SK-N-SH treated with all-trans-retinoic acid at 6 μM for 48 hours (cell line): ENCODE measurements at regions not wholly inside any gene's neighbourhood (a gene's known extent, or its start where the extent isn't known, plus 50 kb on each side); places are given as distances from the start of the nearest gene placed in this dataset.

ENCODE experiments used
- ATAC-seq: fragments of 200-7000 bp; cut with Tn5 transposase; 3 replicates; pipeline ENCODE4 v1.9.1; 2020; ENCODE audit warnings: mild to moderate bottlenecking, moderate library complexity
- CREB5 ChIP-seq: fragments of 250-450 bp; sonication (Bioruptor Pico); IDR thresholded peaks from 2 replicates; pipeline ENCODE4 v1.5.1; 2020; ENCODE audit warnings: low read depth, mild to moderate bottlenecking, moderate library complexity
- CSDC2 ChIP-seq: fragments of 250-450 bp; sonication (Bioruptor Pico); IDR thresholded peaks from 2 replicates; pipeline ENCODE4 v1.5.0; 2020; ENCODE audit warnings: mild to moderate bottlenecking, moderate library complexity
- CSRNP3 ChIP-seq: fragments of 250-450 bp; sonication (Bioruptor Pico); IDR thresholded peaks from 2 replicates; pipeline ENCODE4 v1.5.1; 2021; ENCODE audit warnings: mild to moderate bottlenecking, moderate library complexity
- ESRRG ChIP-seq: fragments of 250-450 bp; sonication (Bioruptor Pico); IDR thresholded peaks from 2 replicates; pipeline ENCODE4 v1.6.1; 2021; ENCODE audit warnings: mild to moderate bottlenecking
- GLIS3 ChIP-seq: fragments of 250-450 bp; sonication (Bioruptor Pico); IDR thresholded peaks from 2 replicates; pipeline ENCODE4 v1.5.0; 2020; ENCODE audit warnings: mild to moderate bottlenecking, moderate library complexity
- ISL1 ChIP-seq: fragments of 250-450 bp; sonication (Bioruptor Pico); IDR thresholded peaks from 2 replicates; pipeline ENCODE4 v2.1.2; 2022; ENCODE audit warnings: mild to moderate bottlenecking, moderate library complexity
- OSR1 ChIP-seq: fragments of 250-450 bp; sonication (Bioruptor Pico); IDR thresholded peaks from 2 replicates; pipeline ENCODE4 v1.8.0; 2022; ENCODE audit warnings: moderate library complexity, mild to moderate bottlenecking, inconsistent platforms
- PATZ1 ChIP-seq: fragments of 250-450 bp; sonication (Bioruptor Pico); IDR thresholded peaks from 2 replicates; pipeline ENCODE4 v1.8.0; 2020; ENCODE audit warnings: mild to moderate bottlenecking, moderate library complexity, borderline replicate concordance
- POU6F1 ChIP-seq: fragments of 250-450 bp; sonication (Bioruptor Pico); IDR thresholded peaks from 2 replicates; pipeline ENCODE4 v1.8.0; 2021; ENCODE audit warnings: low read depth, mild to moderate bottlenecking, moderate library complexity, borderline replicate concordance
- RARB ChIP-seq: fragments of 250-450 bp; sonication (Bioruptor Pico); IDR thresholded peaks from 2 replicates; pipeline ENCODE4 v1.8.0; 2021; ENCODE audit warnings: mild to moderate bottlenecking, moderate library complexity
- SNAI2 ChIP-seq: fragments of 250-450 bp; sonication (Bioruptor Pico); IDR thresholded peaks from 2 replicates; pipeline ENCODE4 v1.5.0; 2020; ENCODE audit warnings: mild to moderate bottlenecking, moderate library complexity
- TCF4 ChIP-seq: fragments of 250-450 bp; sonication (Bioruptor Pico); IDR thresholded peaks from 2 replicates; pipeline ENCODE4 v1.8.0; 2021; ENCODE audit warnings: mild to moderate bottlenecking, moderate library complexity, borderline replicate concordance
- TOX ChIP-seq: fragments of 250-450 bp; sonication (Bioruptor Pico); IDR thresholded peaks from 2 replicates; pipeline ENCODE4 v1.8.0; 2021; ENCODE audit warnings: mild to moderate bottlenecking, moderate library complexity, borderline replicate concordance
- TSHZ2 ChIP-seq: fragments of 250-450 bp; sonication (Bioruptor Pico); IDR thresholded peaks from 2 replicates; pipeline ENCODE4 v1.5.0; 2020; ENCODE audit warnings: mild to moderate bottlenecking, moderate library complexity
- ZC3H10 ChIP-seq: fragments of 250-450 bp; sonication (Bioruptor Pico); IDR thresholded peaks from 2 replicates; pipeline ENCODE4 v1.5.1; 2021; ENCODE audit warnings: mild to moderate bottlenecking, moderate library complexity
- ZFP3 ChIP-seq: fragments of 250-450 bp; sonication (Bioruptor Pico); IDR thresholded peaks from 2 replicates; pipeline ENCODE4 v1.5.0; 2020; ENCODE audit warnings: mild to moderate bottlenecking, moderate library complexity
- ZNF70 ChIP-seq: fragments of 450-650 bp; formaldehyde crosslinking; IDR thresholded peaks from 2 replicates; pipeline ENCODE4 v1.5.0; 2020; ENCODE audit warnings: mild to moderate bottlenecking, moderate library complexity
- ZNF8 ChIP-seq: fragments of 450-650 bp; formaldehyde crosslinking; IDR thresholded peaks from 2 replicates; pipeline ENCODE4 v1.5.0; 2020; ENCODE audit warnings: mild to moderate bottlenecking, moderate library complexity

GRCh38 chr2:65647249-65647842, 214.9 kb upstream of the SPRED2 start (continued):
- TF ChIP-seq PATZ1 (CRISPR knock-in tag), result no peak

GRCh38 chr2:65640793-65641103, 208.3 kb upstream of the SPRED2 start:
- TF ChIP-seq TOX (CRISPR knock-in tag), result no peak
- no peak for ATAC-seq

GRCh38 chr2:65639156-65639864, 206.9 kb upstream of the SPRED2 start:
- peak; percentile 46; the same call in 1 of the 2 replicates for TF ChIP-seq ISL1 (CRISPR knock-in tag)
- no peak for TF ChIP-seq OSR1 (CRISPR knock-in tag)
- ATAC-seq, result peak; percentile 56

GRCh38 chr2:65638443-65638842, 206.0 kb upstream of the SPRED2 start:
- TF ChIP-seq RARB (CRISPR knock-in tag), result no peak
- no peak for TF ChIP-seq TOX (CRISPR knock-in tag)
- no peak for TF ChIP-seq ISL1 (CRISPR knock-in tag)
- no peak for TF ChIP-seq CREB5 (CRISPR knock-in tag)
- TF ChIP-seq TCF4, result no peak
- TF ChIP-seq SNAI2 (CRISPR knock-in tag), result no peak
- no peak for TF ChIP-seq ZFP3 (CRISPR knock-in tag)
- no peak for TF ChIP-seq ZC3H10 (CRISPR knock-in tag)
- TF ChIP-seq ZNF8 (CRISPR knock-in tag), result no peak
- no peak for TF ChIP-seq CSRNP3 (CRISPR knock-in tag)
- ATAC-seq, result peak; percentile 41; the same call in 1 of the 3 replicates

GRCh38 chr2:65636813-65637483, 204.5 kb upstream of the SPRED2 start:
- ATAC-seq, result no peak
- TF ChIP-seq ZFP3 (CRISPR knock-in tag) (no peak), ISL1 (CRISPR knock-in tag) (peak; percentile 45; the same call in 1 of the 2 replicates)

- no peak for ATAC-seq
- no peak for TF ChIP-seq ZC3H10 (CRISPR knock-in tag)
- no peak for TF ChIP-seq POU6F1 (CRISPR knock-in tag)
- no peak for TF ChIP-seq ZNF70 (CRISPR knock-in tag)
- no peak for TF ChIP-seq PATZ1 (CRISPR knock-in tag)
- TF ChIP-seq OSR1 (CRISPR knock-in tag), result no peak
- no peak for TF ChIP-seq GLIS3 (CRISPR knock-in tag)
- TF ChIP-seq CSDC2 (CRISPR knock-in tag), result no peak
- TF ChIP-seq TSHZ2 (CRISPR knock-in tag), result no peak
- no peak for TF ChIP-seq CREB5 (CRISPR knock-in tag)
- no peak for TF ChIP-seq SNAI2 (CRISPR knock-in tag)
- no peak for TF ChIP-seq TCF4
- TF ChIP-seq ZFP3 (CRISPR knock-in tag), result no peak
- TF ChIP-seq ESRRG (CRISPR knock-in tag), result no peak
Observed at GRCh38 chr2:65636024-65636423, 203.6 kb upstream of the SPRED2 start.
